Muscle layer of colon (tissue), 2 donors: ENCODE measurements at regions not wholly inside any gene's neighbourhood (a gene's known extent, or its start where the extent isn't known, plus 50 kb on each side); places are given as distances from the start of the nearest gene placed in this dataset.

Experiments
- H3K27ac ChIP-seq: one replicate; pipeline ENCODE4 v1.7.0; 2013; ENCODE audit warnings: low read depth, mild to moderate bottlenecking, low read length, moderate library complexity
- H3K27me3 ChIP-seq, 2 donors: one replicate each; pipeline ENCODE4 v1.7.0; 2013; ENCODE audit warnings: low read length in 2 of 2, mild to moderate bottlenecking in 2 of 2; ENCODE audit not compliant: insufficient read depth in 2 of 2, control insufficient read depth in 1 of 2
- H3K36me3 ChIP-seq: one replicate; pipeline ENCODE4 v1.7.0; 2013; ENCODE audit warnings: mild to moderate bottlenecking, low read length; ENCODE audit not compliant: insufficient read depth
- H3K4me1 ChIP-seq: one replicate; pipeline ENCODE4 v1.7.0; 2013; ENCODE audit warnings: mild to moderate bottlenecking, low read length; ENCODE audit not compliant: insufficient read depth
- H3K4me3 ChIP-seq, 2 donors: one replicate each; pipeline ENCODE4 v1.7.0; 2013; ENCODE audit warnings: low read length in 2 of 2, low read depth in 1 of 2, mild to moderate bottlenecking in 1 of 2, moderate library complexity in 1 of 2
- H3K9ac ChIP-seq: one replicate; pipeline ENCODE4 v1.7.0; 2013; ENCODE audit warnings: low read length
- H3K9me3 ChIP-seq: one replicate; pipeline ENCODE4 v1.7.0; 2013; ENCODE audit warnings: mild to moderate bottlenecking, low read length
- donor health status: abdominal sarcoma.
- donor health status: Adenocarcinoma of cecum.

- Histone ChIP-seq H3K27me3 (no peaks in the 10 kb centered on the region), H3K9me3 (peaks cover 6% of the 10 kb centered on the region), H3K27ac (no peak overlapping the region)
Observed at GRCh38 chr11:45597097-45597496, 68.3 kb downstream of the CHST1 start.

GRCh38 chr11:45596571-45596970 lies 68.9 kb downstream of the CHST1 start:
- Histone ChIP-seq H3K4me1 (no peaks in the 10 kb centered on the region), H3K36me3 (no peaks in the 10 kb centered on the region), H3K27me3 (no peaks in the 10 kb centered on the region), H3K9me3 (peaks cover 6% of the 10 kb centered on the region), H3K4me3 (no peak overlapping the region), H3K9ac (no peak overlapping the region), H3K27ac (no peak overlapping the region)

More at GRCh38 chr11:45597097-45597496, 68.3 kb downstream of the CHST1 start:
- H3K4me3 ChIP-seq, result no peak overlapping the region
- H3K36me3 ChIP-seq, result no peaks in the 10 kb centered on the region
- H3K4me1 ChIP-seq, result no peaks in the 10 kb centered on the region
- no peak overlapping the region for H3K9ac ChIP-seq

GRCh38 chr11:45593992-45594391 lies 71.4 kb downstream of the CHST1 start:
- Histone ChIP-seq H3K36me3 (no peaks in the 10 kb centered on the region), H3K27me3 (no peaks in the 10 kb centered on the region), H3K4me1 (no peaks in the 10 kb centered on the region), H3K4me3 (no peak overlapping the region), H3K9me3 (no peaks in the 10 kb centered on the region), H3K27ac (no peak overlapping the region), H3K9ac (no peak overlapping the region)

DNA sequence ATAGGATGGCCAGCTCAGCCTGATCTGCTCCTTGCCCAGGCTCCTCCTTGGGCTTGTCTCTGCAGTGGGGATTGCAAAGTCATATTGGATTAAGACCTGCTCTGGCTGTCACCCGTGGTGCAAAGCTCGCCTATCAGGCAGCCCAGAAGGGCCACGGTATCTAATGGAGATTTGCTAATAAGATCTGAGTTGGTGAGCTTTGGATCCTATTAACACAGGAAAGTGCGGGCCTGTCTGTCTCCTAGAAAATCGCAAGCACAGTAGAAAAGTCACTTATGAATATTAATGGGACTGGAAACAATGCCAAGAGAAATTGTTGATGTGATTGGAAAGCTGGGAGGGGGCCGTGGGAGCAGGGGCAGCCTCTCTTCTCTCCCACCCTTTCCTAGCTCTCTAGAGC lies 72.8 kb downstream of the CHST1 start:
- no peak overlapping the region for H3K4me3 ChIP-seq
- no peaks in the 10 kb centered on the region for H3K9me3 ChIP-seq
- H3K9ac ChIP-seq, result no peak overlapping the region
- no peaks in the 10 kb centered on the region for H3K4me1 ChIP-seq
- no peak overlapping the region for H3K27ac ChIP-seq
- H3K36me3 ChIP-seq, result no peaks in the 10 kb centered on the region
- H3K27me3 ChIP-seq, result no peaks in the 10 kb centered on the region

- Histone ChIP-seq H3K27me3 (no peaks in the 10 kb centered on the region), H3K4me3 (no peak overlapping the region), H3K36me3 (no peaks in the 10 kb centered on the region), H3K9ac (no peak overlapping the region), H3K27ac (no peak overlapping the region), H3K9me3 (no peaks in the 10 kb centered on the region), H3K4me1 (no peaks in the 10 kb centered on the region)
Observed at GRCh38 chr11:45590743-45591142, 74.7 kb downstream of the CHST1 start.

- no peaks in the 10 kb centered on the region for H3K27me3 ChIP-seq
- no peaks in the 10 kb centered on the region for H3K36me3 ChIP-seq
- no peak overlapping the region for H3K4me3 ChIP-seq
- no peaks in the 10 kb centered on the region for H3K4me1 ChIP-seq
- no peak overlapping the region for H3K27ac ChIP-seq
- no peaks in the 10 kb centered on the region for H3K9me3 ChIP-seq
- H3K9ac ChIP-seq, result no peak overlapping the region
Observed at GRCh38 chr11:45585205-45585604, 80.2 kb downstream of the CHST1 start.

- Histone ChIP-seq H3K9ac (no peak overlapping the region), H3K36me3 (no peaks in the 10 kb centered on the region), H3K27me3 (no peaks in the 10 kb centered on the region), H3K4me1 (no peaks in the 10 kb centered on the region), H3K9me3 (no peaks in the 10 kb centered on the region), H3K4me3 (no peak overlapping the region), H3K27ac (no peak overlapping the region)
Observed at GRCh38 chr11:45583981-45584566, 81.3 kb downstream of the CHST1 start.

DNA sequence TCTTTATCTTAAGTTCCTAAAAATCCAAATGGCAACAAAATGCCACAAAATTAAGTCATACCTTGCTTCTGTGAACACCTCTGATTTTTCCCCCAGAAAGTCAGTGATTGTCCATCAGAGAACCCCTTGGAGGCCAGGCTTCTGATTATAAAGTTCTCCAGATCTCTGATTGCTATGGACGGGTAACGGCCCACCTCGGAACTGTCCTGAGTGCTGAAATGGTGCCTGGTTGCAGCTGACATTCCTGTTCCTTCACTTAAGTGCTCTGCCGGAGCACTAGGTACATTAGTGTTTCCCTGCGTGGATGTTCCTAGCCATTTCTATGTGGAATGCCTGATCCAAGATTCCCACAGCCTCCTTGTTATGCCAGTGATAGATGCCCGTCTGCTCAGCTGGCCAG lies 85.0 kb downstream of the CHST1 start:
- peaks cover 4 to 5% of the 10 kb centered on the region in 2 donors for H3K27me3 ChIP-seq
- no peaks in the 10 kb centered on the region for H3K4me1 ChIP-seq
- H3K27ac ChIP-seq, result no peak overlapping the region
- H3K9me3 ChIP-seq, result no peaks in the 10 kb centered on the region
- no peaks in the 10 kb centered on the region for H3K36me3 ChIP-seq
- H3K9ac ChIP-seq, result no peak overlapping the region
- no peak overlapping the region for H3K4me3 ChIP-seq

DNA sequence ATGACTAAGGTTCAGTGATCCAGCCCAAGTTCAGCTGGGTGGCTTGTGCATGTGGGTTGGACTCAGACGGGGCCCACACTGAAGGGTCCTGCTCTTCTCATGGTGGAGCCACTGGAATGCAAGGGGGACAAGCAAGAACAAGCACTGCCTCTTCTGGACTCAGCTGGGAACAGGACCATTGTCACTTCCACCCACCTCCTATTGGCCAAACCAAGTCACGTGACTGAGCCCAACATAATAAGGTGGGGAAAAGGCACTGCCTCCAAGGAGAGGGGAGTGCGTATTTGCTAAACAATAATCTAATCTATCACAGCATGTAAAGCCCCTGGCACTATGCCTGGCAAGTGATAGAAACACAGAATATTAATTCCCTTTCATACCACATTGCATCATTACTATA lies 87.1 kb downstream of the CHST1 start:
- H3K9me3 ChIP-seq, result no peaks in the 10 kb centered on the region

DNA sequence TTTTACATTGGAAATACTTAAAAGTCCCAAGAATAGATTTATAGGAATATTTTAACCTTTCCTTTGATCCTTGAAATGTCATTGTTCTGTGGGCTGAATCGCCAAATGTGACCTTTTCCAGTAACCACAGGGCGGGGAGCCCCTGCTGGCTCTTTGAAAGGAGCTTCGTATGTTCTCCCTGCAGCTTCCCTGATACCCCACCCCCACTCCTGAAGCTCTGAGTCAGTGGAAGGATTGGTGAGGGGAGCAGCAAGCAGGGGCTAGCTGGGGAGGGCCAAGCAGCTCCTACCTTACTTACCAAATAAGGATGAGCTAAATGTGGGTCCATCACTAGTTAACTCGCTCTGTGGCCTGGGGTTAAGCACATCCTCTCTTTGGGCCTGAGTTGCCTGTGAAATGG lies 87.7 kb downstream of the CHST1 start:
- Histone ChIP-seq H3K27ac (no peak overlapping the region), H3K4me3 (no peak overlapping the region), H3K27me3 (peaks cover 4 to 5% of the 10 kb centered on the region in 2 donors), H3K4me1 (no peaks in the 10 kb centered on the region), H3K9me3 (no peaks in the 10 kb centered on the region), H3K36me3 (no peaks in the 10 kb centered on the region), H3K9ac (no peak overlapping the region)

More for the DNA sequence above, 87.1 kb downstream of the CHST1 start:
- Histone ChIP-seq H3K27me3 (peaks cover 4 to 5% of the 10 kb centered on the region in 2 donors), H3K4me3 (no peak overlapping the region), H3K27ac (no peak overlapping the region), H3K36me3 (no peaks in the 10 kb centered on the region), H3K4me1 (no peaks in the 10 kb centered on the region), H3K9ac (no peak overlapping the region)

- H3K4me3 ChIP-seq, result no peak overlapping the region
- H3K36me3 ChIP-seq, result no peaks in the 10 kb centered on the region
- H3K27ac ChIP-seq, result no peak overlapping the region
- no peaks in the 10 kb centered on the region for H3K9me3 ChIP-seq
- H3K27me3 ChIP-seq, result peaks cover 4 to 5% of the 10 kb centered on the region in 2 donors
- no peak overlapping the region for H3K9ac ChIP-seq
- H3K4me1 ChIP-seq, result no peaks in the 10 kb centered on the region
Observed at GRCh38 chr11:45576461-45577215, 88.8 kb downstream of the CHST1 start.

DNA sequence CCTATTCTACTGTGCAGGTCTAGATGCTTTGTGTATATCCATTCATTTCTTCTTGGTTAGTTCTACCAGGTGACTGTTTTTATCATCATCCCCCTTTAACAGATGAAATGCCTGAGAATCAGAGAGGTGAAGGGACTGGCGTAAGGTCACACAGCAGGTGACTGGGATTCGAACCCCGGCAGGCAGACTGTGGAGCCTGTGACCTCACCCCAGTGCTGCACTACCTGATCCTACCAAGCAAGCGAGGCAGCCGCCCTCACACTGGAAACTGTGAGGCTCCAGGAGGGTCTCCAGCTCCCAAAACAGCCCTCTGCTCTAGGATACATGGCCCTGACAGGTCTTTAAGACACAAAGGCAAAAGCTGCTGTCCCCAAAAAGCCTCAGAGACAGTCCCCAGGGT lies 91.7 kb downstream of the CHST1 start:
- H3K4me3 ChIP-seq, result no peak overlapping the region
- H3K9ac ChIP-seq, result no peak overlapping the region
- peaks cover 4 to 5% of the 10 kb centered on the region in 2 donors for H3K27me3 ChIP-seq

More for the DNA sequence above, 91.7 kb downstream of the CHST1 start:
- Histone ChIP-seq H3K27ac (no peak overlapping the region), H3K4me1 (no peaks in the 10 kb centered on the region), H3K9me3 (no peaks in the 10 kb centered on the region), H3K36me3 (no peaks in the 10 kb centered on the region)
